SHP77 treated with DMSO at 0.1 percent for 48 hours (cell line): ENCODE measurements at regions not wholly inside any gene's neighbourhood (a gene's known extent, or its start where the extent isn't known, plus 50 kb on each side); places are given as distances from the start of the nearest gene placed in this dataset.
"Not testable (repeated sequence)": the region's sequence is repeated elsewhere in the genome, so short reads cannot be mapped to it uniquely, and the experiment has no call there.

Source experiments
- DNase-seq: peaks from one replicate; lab custom pipeline; 2025; lab: John Stamatoyannopoulos, UW

DNA sequence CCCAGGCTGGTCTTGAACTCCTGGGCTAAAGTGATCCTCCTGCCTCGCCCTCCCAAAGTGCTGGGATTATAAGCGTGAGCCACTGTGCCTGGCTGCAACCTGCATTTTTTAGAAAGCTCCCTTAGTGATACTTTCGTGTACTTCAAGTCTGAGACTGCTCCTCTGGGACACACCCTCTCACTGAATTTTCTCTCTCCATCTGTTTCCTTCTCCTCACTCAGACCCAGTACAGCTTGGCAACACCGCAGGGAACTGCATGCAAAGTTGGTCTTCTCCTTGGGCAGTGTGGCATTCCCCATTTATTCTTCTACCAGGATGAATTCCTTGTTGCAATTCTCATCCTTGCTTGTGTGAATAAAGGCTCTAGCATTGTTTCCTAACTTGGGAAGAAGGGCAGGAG, 175.9 kb downstream of the LPIN1 start:
- DNase-seq, result no peak

DNA sequence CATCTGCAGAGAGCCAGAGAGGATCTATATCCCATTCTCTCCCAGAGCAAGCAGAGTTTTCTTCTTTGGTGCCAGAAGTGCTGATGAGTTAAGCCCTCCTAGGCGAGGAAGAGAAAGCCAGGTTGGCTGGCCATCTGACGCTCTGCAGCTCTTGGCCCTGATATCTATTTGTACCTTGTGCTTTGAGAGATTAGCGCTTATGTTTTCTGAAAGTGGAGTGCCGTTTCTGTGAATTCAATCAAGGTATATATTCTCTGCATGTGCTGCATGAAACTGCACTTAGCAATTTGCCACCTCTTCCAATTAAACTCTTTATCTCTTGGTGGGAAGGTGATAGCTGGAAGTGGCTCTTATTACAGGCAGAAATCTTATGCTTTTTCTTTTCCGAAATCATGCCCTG, 177.5 kb downstream of the LPIN1 start:
- DNase-seq, result no peak

DNA sequence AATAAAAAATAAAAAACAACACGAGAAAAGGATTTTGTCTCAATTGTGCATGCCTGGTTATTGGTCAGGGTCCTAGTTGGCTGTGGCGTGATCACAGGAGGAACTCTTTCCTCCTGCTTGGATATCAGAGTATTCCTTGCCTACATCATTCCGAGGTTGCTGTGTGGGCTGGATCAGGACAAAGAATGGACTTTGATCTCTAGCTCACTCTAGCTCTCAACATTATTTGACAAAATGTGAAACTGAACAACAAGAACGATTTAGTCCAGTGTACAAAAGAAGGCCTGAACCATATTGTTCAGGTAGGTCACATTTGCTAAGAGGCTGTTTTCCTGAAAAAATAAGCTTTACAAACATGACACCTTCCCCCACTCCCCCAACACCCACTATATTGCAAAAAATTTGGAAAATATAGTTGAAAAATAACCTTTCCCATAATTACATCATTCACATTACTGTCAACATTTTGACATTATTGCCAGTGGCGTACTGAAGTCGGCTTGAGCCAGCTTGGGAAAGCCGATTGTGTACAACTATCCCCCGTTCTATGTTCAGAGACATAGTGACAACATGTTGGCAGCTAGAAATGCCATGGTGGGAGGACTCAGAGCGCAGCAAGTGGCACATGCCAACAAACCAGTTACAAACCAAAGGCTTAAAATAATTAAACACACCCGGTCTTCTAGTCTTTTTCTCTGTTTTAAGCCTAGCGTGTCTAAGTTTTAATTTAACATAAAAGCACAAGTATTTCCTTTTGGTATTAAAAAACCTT, 179.0 kb downstream of the LPIN1 start:
- no peak for DNase-seq

DNA sequence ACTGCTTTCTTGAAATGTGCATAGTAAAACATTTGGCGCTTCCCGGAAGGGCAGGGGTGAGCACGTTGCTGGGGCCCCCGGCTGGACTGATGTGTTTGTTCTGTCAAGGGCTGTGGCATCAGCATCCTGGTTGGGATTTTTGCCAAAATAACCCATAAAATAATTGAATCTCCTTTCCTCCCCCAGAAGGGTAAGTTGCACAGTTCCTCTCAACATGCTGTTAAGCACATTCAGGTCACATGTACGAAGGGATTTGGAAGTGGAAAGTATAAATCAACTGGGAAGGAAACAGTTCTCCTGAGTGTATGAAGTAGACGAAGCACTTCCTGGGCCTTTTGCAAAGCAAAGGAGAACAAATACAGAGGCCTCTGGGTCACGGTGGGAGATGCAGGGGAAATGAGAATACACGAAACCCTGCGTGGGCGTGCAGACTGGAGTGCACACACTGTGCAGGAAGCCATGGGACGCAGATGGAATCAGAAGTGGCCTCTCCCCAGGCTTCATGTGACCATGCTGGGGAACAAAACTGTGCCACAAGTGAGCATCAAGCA, 183.9 kb downstream of the LPIN1 start:
- peak; percentile 84 for DNase-seq

DNA sequence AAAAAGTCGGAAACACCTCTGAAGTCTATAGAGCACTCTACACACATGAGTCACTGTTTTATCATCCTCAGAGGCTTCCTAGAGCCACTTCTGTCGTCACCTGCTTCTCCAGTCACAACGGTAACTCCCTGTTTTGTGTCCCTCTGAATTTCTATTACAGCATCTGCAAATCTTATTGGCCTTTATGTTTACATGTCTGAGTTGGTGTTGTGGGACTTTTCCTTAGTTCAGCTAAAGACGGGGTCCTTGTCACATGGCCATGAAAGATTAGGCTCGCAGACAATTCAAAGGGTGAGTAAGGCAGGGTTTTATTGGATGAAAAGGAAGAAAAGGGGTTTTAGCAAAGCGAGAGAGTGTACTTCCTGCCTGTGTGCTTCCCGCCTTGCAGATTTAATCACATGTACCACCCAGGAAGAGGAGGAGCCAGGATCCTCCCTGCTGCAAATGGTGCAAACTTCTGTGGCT, 185.6 kb downstream of the LPIN1 start:
- peak; percentile 91 for DNase-seq

DNA sequence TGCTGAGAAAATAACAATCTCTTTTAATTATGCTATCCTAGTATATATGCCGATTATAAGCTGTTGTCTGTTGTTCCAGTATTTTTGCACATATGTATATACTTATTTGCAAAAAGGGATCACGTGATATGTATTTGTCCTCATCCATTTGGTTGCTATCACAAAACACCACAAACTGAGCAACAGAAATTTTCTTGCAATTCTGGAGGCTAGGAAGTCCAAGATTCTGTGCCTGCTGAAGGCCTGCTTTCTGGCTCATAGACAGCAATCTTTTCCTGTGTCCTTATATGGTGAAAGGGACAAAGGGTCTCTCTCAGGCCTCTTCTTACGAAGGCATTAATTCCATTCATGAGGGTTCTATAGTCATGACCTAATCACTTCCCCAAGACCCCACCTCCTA, 186.5 kb downstream of the LPIN1 start:
- no peak for DNase-seq

DNA sequence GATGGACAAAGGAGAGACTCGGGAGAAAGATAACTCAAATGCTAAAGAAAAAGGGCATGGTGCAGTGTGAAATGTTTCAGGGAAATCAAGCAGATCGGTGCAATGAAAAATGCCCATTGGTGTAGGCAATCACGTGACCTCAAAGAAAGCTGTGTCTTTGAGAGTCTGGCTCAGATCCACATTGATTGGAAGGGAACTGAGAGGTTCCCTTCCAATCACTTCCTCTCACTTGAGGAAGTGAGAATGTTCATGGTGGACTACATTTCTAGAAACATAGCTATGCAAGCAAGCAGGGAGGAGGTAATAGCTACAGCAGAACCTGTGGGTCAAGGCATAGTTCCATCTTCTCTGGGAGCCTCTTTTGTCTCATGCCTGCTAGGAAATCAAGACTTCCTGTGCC, 187.4 kb downstream of the LPIN1 start:
- no peak for DNase-seq

DNA sequence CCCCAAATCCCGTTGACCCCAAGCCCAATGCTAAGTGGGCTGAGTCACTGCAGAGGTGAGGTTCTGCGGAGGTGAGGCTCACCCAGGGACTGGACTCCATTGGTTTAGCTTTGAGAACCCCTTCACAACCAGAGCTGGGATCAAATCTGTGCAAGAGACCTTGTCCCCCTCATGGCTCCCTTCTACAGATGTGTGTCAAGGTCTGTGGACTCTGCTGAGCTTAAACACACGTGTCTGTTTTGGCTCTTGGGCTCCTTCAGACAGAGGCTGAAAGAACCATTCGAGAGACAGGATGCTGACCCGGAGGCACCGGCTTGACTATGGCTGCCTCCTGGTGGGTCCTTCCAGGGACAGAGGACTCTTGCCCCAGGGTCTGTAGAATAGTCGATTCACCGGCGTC, 190.3 kb downstream of the LPIN1 start:
- DNase-seq, result no peak

DNA sequence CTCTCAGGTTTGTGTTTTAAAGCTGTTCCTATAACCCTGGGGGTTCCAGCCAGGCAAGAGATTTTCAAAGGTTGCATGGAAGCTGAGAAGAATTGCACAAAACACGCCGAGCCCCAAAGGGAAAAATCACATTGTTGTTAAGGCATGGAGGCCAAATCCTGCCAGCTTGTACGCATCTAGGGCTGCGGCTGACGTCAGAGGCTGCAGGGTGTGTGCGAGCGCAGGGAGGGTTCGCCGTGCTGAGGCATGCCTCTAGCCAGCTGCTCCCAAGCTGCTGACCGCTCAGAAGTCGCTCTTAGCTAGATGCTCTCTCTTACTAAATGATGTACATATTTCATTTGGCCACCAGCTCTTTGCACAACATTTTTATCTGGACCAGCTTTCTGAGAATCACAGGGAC, 191.8 kb downstream of the LPIN1 start:
- peak; percentile 96 for DNase-seq

DNA sequence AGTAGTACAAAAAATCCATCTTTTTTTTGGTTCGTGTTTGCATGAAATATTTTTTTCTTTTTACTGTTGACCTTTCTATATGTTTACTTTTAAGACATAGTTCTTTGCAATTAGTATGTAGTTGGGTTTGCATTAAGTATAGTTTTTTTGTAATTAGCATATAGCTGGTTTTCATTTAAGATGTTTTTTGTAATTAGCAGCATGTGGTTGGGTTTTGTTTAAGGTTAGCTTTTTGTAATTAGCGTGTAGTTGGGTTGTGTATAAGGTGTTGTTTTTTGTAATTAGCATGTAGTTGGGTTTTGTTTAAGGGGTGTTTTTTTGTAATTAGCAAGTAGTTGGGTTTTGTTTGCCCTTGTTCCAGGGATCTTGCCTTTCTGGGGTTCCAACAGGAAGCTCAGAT, 193.1 kb downstream of the LPIN1 start:
- DNase-seq, result no peak

DNA sequence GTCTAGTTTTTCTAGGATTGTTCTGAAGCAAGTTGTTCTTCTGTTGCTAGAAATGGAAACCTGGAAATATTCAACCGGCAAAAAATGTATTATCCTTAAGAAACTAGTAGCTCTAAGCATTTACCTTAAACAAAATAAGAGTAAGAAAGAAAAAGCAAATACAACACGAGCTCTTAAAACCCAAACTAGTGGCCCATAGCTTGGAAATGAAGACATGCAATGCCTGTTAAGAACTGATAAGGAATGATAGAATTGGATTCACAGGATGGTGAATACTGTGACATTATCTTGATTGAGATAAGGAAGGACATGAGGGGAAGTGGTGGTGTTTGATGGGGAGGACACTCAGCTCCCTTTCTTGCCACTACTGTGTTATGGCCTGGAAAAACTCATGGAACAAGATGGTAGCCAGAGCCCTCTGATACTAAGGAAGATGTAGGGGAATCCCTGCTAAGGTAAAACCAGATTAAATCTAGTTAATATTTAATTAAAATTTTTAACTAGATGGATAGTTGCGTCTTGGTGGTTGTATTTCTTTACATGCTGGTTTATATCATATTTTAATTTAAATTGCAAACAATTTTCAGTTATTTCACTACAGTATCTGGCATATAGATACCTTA, 193.8 kb downstream of the LPIN1 start:
- no peak for DNase-seq

DNA sequence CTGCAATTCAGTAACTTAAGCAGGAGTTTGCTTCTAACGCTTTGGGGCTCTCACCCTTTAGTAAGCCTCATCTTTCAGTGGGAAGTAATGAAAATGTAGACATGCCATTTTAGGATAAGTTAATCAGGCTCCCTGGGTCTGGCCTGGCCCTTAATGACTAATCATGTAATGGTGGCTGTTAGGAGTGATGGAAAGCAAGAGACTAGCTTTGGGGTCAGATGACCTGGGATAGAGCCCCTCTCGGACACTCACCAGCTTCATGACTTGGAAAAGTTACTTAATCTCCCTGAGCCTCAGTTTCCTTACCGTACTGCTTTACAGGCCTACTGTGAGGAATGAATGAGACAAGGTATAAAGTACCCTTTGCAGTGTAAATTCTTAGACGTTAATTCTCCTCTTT, 194.4 kb downstream of the LPIN1 start:
- no peak for DNase-seq

DNA sequence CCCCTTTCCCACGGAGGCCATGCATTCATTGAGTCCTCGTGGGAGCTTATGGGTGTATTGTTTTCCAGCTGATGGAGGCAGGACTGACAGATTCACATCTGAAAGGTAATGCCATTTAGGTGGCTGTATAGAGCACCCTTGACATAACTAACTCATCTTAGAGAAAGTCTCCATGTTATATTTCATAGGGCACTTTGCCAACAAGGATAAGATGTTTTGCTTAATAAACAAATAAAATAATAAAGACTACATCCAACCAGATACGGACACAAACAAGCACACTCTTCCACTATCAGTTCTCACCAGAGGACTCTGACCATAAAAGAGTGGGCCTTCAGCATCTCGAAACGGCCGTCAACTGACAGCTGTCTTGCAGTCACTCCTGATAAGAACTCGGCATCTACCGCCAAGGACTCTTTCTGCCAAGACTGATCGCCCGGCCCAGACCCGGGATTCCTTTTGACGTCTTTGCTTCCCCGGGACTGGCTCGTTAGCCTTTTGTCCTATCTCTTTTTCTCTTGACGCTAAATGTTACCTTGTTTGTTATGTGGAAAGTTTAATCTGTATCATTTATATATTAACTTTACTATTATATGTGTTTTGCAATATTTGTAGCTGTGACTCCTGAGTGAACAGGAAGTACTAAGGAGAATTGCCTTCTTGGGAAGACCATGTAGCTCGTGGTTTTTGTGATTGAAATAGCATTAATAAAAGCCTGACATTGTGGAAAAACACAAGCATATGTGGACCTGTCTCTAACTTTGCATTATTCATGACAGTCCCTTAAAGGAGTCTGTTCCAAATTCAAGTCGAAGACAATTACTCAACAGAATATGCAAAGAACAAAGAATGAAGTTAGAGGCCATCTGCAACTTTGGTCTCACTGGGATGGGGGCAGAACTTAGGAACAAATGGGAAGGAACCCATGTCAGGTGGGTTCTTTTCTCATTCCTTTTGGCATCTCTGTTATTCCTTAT, 195.1 kb downstream of the LPIN1 start:
- no peak for DNase-seq

DNA sequence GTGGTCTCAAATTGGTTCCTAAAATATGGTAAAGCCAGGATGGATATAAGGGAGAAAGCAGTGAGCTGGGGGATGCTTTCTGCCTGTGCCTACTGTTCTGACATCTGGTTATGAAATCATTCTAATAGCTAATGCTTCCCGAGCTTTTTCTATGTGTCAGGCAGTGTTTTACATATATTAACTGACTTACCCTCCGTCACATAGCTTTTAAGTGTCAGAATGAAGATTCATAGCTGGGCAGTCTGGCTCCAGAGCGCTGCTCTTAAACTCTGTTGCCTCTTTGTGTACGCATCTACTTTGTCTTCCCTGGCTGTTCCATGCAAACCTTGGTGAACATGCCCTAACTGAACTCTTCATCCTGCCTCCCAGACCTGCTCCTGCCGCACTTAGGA, 195.7 kb downstream of the LPIN1 start:
- DNase-seq, result no peak

DNA sequence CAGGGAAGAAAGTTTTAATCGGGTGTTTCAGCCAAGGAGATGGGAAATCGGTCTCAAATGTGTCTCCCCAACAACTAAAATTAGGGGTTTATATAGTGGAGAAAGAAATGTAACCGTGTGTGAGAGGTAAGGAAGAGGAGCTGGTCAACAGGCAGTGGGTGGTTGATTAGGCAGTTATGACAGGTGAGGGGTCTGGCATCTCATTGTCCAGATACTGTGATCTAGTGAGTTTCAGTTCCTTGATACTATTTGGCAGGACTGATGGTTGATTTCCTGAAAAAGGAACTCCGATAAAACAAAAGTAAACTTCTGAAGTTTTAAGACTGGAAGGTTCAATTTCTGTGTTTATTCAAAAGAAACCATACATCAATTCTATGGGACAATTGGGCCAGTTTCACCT, 197.9 kb downstream of the LPIN1 start:
- DNase-seq, result no peak

DNA sequence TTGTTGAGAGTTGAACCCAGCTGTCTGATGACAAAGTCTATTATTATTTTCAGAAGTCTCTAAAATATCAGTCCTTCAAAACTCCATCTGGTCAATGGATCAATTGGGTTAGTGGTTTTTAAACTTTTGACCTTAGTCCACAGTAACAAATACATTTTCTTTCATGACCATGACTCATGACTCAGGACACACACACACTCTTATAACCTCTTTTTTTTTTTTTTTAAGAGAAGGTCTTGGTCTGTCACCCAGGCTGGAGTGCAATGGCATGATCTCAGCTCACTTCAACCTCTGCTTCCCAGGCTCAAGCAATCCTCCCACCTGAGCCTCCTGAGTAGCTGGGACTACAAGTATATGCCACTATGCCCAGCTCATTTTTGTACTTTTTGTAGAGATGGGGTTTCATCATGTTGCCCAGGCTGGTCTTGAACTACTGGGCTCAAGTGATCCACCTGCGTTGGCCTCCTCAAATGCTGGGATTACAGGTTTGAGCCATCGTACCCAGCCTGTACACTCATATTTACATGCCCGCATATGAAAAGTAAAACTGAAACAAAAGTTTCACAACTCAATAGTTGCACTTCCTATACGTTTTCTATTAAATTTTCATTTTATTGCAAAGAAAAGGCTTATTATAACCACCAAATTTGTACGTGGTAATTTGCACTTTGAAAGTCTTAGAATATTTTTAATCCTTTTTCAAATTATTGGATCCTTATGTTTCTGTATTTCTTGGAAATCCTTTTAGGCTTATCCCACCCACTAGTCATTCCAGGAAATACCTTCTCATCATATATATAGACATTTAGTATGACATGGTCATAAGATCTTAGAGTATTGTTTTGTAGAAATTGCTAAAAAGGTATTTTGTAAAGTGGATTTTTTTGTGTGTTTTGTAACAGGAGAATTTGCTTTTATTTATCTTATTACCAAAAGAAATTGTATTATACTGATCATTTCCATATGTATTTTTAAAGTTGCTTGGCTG, 199.0 kb downstream of the LPIN1 start:
- no peak for DNase-seq

DNA sequence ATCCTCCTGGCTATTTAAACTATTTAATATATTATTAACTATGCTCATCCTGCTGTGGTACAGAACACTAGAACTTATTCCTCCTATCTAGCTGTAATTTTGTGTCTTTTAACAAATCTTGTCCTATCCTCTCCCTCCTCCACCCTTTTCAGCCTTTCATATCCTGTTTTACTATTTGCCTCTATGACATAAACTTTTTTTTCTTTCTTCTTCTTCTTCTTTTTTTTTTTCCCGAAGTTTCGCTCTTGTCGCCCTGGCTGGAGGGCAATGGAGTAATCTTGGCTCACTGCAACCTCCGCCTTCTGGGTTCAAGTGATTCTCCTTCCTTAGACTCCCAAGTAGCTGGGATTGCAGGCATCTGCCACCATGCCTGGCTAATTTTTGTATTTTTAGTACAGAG, 201.5 kb downstream of the LPIN1 start:
- DNase-seq, result no peak

DNA sequence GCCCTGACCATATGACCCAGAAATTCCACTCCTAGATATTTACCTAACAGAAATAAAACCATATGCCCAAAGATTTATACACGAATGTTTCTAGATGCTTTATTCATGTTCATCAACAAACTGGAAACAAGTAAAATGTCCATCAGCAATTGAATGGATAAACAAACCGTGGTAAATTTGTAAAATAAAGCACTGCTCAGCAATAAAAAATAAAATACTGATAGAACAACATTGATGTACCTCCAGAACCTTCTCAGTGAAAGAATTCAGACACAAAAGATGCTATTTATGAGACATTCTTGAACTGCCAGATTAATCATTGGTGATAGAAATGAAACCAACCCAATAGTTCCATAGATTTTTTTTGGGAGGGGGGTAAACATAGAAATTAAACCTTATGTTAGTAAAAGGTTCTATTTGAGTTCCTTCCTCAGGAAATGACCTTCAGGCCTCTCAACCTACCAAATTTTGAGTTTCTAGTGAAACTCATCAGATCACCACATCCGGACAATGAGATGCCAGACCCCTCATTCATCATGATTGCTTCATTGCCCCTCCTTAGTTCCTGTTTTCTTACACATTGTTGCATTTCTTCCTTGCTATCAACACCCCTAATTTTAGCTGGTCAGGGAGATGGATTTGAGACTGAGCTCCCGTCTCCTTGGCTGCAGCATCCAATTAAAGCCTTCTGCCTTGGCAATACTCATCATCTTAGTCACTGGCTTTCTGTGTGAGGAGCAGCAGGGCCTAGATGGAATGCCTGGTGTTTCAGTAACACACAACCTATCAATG, 203.5 kb downstream of the LPIN1 start:
- DNase-seq, result no peak

DNA sequence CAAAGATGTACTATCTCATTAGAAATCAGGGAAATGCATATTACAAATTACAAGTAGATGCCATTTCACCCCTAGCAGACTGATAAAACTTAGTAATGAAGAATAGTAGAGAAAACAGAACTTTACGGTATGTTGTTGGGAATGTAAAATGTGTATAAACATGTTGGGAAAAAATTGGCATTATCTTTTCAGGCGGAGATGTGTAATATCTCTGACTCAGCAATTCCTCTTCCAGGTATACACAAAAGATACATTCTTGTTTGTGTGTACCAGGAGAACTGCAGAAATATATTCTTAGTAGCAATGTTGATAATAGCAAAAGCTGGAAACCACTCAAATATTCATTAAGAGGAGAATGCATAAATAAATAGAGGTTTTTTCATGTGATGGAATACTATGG, 204.5 kb downstream of the LPIN1 start:
- DNase-seq, result no peak

DNA sequence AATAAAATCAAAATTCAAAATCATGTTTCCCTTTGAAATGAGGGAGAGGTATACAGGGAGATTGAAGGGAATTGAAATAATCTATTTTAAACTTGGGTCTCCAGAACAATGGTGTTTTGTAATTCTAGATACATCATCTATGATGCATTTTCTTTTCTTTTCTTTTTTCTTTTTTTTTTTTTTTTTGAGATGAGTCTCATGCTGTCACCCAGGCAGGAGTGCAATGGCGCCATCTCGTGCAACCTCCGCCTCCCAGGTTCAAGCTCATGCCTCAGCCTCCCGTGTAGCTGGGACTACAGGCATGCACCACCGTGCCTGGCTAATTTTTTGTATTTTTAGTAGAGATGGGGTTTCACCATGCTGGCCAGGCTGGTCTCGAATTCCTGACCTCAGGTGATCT, 205.1 kb downstream of the LPIN1 start:
- DNase-seq, result not testable (repeated sequence)
